HL-60 (cell line): ENCODE measurements at regions not wholly inside any gene's neighbourhood (a gene's known extent, or its start where the extent isn't known, plus 50 kb on each side); places are given as distances from the start of the nearest gene placed in this dataset.

ENCODE experiments used
- GABPA ChIP-seq: IDR thresholded peaks from 2 replicates; pipeline ENCODE4 v1.6.1; 2012; ENCODE audit warnings: low read depth
- POLR2AphosphoS5 ChIP-seq: IDR thresholded peaks from 2 replicates; pipeline ENCODE4 v1.6.1; 2012; ENCODE audit warnings: low read depth
- TF ChIP-seq, protein P1 (sequence below): IDR thresholded peaks from 2 replicates; pipeline ENCODE4 v1.6.1; 2012; ENCODE audit warnings: low read depth; ENCODE audit not compliant: insufficient replicate concordance
- TF ChIP-seq, protein P2 (sequence below): IDR thresholded peaks from one replicate; pipeline ENCODE4 v1.5.1; 2011; ENCODE audit warnings: low read length, control low read depth, inconsistent platforms; ENCODE audit not compliant: insufficient read depth

DNA sequence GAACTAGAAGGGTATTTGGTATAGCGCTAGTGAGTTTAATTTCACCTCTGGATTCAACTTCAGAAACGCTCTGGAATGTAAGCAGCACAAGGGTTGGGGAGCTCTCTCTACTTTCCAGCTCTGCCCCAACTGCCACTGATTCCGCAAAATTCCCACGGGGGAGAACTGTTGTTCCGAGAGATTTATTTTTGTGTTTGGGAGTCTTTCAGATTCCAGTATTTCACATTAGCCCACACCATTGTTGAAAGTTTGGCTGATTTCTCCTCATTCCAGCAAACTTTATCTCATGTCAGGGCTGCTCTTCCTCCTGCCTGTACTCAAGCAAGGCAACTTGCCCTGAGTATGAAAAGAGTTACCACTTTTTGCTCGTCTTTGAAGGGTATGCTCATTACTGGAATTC, 198.5 kb upstream of the EGFLAM start:
- TF ChIP-seq, protein P1, sequence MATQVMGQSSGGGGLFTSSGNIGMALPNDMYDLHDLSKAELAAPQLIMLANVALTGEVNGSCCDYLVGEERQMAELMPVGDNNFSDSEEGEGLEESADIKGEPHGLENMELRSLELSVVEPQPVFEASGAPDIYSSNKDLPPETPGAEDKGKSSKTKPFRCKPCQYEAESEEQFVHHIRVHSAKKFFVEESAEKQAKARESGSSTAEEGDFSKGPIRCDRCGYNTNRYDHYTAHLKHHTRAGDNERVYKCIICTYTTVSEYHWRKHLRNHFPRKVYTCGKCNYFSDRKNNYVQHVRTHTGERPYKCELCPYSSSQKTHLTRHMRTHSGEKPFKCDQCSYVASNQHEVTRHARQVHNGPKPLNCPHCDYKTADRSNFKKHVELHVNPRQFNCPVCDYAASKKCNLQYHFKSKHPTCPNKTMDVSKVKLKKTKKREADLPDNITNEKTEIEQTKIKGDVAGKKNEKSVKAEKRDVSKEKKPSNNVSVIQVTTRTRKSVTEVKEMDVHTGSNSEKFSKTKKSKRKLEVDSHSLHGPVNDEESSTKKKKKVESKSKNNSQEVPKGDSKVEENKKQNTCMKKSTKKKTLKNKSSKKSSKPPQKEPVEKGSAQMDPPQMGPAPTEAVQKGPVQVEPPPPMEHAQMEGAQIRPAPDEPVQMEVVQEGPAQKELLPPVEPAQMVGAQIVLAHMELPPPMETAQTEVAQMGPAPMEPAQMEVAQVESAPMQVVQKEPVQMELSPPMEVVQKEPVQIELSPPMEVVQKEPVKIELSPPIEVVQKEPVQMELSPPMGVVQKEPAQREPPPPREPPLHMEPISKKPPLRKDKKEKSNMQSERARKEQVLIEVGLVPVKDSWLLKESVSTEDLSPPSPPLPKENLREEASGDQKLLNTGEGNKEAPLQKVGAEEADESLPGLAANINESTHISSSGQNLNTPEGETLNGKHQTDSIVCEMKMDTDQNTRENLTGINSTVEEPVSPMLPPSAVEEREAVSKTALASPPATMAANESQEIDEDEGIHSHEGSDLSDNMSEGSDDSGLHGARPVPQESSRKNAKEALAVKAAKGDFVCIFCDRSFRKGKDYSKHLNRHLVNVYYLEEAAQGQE: no peak
- TF ChIP-seq, protein P2, sequence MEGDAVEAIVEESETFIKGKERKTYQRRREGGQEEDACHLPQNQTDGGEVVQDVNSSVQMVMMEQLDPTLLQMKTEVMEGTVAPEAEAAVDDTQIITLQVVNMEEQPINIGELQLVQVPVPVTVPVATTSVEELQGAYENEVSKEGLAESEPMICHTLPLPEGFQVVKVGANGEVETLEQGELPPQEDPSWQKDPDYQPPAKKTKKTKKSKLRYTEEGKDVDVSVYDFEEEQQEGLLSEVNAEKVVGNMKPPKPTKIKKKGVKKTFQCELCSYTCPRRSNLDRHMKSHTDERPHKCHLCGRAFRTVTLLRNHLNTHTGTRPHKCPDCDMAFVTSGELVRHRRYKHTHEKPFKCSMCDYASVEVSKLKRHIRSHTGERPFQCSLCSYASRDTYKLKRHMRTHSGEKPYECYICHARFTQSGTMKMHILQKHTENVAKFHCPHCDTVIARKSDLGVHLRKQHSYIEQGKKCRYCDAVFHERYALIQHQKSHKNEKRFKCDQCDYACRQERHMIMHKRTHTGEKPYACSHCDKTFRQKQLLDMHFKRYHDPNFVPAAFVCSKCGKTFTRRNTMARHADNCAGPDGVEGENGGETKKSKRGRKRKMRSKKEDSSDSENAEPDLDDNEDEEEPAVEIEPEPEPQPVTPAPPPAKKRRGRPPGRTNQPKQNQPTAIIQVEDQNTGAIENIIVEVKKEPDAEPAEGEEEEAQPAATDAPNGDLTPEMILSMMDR: no peak
- TF ChIP-seq POLR2AphosphoS5 (no peak), GABPA (no peak)
